HG02642 (cell line): ENCODE measurements at regions not wholly inside any gene's neighbourhood (a gene's known extent, or its start where the extent isn't known, plus 50 kb on each side); places are given as distances from the start of the nearest gene placed in this dataset.

ENCODE experiments used
- ATAC-seq: cut with Tn5 transposase; IDR thresholded peaks from one replicate; pipeline ENCODE4 v1.9.1; 2021; ENCODE audit warnings: mild to moderate bottlenecking; ENCODE audit not compliant: unreplicated experiment, poor library complexity

DNA sequence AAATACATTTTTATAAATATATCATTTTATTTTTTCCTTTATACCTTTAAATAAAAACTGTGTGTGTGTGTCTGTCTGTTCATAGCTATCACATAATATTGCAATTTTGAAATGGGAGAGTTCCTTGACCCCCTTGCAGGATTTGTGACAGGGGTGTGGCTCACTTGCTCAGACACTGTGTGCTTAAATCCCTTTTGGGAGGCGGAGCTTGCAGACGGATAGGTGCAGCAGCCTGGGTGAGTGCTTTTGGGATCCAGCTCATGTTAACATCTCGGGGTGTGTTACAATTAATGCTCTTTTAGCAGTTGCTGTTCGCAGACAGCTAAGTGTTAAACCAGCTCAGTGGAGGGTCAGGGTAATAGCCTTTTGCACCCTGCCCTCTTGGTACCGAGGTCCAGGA, 459.8 kb downstream of the IPMK start:
- ATAC-seq, result no peak

DNA sequence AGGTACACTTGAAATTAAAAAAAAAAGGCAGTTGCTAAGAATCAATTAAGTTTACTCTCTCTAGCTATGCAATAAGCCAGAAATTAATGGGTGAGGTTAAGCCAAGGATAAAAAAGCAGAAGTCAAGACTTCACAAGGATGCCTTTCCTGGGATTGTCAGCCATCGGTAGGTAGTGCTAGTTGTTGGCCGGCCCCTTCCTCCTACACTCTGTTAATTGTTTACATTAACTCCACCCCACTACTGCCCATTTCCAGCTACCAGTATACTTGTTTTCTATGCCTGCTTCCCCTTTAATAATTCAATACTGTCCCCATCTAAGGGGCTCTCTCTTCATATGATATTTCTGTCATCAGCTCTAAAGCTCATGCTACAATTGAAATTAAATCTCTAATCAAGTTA, 461.0 kb downstream of the IPMK start:
- ATAC-seq, result no peak

DNA sequence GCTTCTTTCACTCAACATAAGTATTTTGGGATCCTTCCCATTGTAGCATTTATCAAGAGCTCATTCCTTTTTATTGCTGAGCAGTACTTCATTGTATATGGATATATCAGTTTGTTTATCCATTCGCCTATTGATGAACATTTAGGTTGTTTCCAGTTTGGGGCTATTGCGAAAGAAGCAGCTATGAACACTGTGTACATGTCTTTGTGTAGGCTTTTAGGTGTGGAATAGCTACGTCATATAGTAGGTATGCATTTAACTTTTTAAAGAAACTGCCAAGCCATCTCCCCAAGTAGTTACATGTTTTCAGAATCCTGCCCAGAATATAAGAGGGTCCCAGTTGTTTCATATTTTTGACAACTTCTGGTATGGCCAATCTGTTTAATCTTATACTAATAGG, 468.1 kb downstream of the IPMK start:
- no peak for ATAC-seq

DNA sequence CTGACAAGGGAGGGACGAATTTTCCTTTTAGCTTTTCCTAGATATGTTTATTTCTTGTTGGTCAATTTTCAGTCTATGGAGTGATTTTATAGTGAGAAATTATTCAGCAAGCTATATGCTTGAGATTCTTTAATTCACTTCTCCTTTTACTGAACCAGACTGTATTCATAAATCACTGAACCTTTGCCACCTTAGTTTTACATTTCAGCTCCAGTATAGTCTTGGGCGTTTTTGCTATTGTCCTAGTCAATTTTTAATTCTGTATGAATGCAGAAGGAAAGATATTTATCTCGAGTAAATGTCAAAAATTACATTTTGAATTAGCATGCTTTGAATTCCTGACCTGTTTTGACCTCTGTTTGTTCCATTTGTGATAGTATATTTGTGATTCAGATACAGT, 468.9 kb downstream of the IPMK start:
- ATAC-seq, result no peak

DNA sequence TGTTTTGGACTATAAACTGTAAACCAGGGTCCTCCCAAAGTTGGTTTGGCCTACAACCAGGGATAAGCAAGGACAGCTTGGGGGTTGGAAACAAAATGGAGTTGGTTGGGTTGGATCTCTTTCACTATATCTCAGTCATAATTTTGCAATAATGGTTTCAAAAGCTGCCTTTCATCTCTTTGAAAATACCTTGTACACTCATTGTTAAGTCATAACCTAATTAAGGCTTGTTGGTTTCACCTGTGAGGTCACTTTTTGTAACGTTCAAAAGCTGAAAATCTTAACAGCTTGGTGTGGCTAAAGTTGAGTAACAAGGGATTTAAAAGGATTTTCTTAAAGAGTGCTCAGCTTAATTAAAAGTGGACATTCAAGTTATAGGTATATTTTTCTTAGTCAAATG, 476.1 kb downstream of the IPMK start:
- no peak for ATAC-seq

DNA sequence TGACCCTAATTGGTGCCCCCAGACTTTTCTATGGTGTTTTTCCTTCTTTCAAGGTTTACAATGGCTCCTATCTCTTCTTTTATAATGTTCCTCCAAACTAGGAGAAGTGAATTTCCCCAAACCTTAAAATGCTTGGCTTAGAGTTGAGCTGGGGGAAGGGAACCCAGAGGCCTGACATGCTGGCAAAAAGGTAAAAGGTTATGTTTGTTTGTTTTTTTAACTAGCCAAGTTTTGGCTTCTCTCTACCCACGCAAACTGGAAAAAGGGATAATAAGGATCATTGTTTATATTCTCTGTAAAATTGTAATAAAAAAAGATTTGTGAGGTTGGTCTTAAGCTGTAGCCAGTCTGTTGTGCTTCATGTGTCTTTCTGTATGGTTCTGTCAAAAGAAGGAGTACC, 477.0 kb downstream of the IPMK start:
- no peak for ATAC-seq

DNA sequence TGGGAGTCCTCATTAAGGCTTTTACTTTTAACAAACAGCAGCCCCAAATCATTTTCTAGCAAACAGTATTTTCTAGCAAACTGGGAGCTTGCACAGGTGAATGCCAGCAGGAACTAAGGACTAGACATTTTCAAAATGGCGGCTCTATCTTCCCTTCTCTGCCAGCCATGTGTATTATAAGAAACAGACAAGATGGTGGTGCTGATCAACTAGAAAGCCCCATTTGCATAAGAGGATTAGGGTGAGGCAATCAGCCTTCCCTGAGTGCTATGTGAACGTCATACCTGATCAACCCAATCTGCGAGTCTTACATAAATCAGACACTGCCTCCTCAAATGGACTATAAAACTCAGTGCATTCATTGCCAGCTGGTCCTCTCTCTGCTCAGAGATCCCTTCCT, 479.6 kb downstream of the IPMK start:
- ATAC-seq, result no peak

DNA sequence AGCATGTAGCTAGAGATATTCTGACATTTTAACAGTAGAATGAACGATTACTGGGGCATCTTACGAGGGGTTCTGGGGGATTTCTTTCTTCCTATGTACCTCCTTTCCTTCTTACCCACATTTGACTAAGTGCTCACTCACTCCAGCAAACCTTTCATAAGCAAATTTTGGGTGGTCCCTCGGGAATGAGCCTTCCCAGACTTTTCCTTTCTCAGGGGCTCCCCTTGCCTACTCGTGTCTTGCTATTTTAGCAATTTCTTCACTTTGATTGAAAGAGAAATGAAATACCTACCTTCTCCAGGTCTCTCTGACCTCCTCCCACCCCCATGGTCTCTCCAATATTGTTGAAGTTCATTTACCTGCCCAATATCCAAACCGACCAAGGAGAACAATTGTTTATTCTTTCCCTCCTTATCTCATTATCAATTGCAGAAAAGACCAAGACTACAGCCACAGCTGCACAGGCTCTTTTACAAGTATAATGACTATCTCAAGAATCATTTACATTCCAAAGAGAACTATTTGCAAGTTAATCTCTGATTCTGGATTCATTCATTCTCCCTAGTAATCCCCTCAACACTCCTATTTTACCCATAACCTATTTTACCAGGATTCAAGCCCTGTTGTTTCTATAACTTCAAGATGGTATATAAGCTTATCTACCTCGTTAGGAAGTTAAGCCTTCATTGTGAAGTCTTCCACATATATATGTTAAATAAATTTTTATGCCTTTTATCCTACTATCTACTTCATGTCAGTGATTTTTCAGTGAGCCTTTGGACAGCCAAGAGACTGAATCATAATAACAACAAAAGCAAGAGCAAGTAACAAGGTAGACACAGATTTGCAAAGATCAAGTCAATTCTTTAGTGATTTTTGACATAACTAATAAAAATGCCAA, 480.6 kb downstream of the IPMK start:
- no peak for ATAC-seq

DNA sequence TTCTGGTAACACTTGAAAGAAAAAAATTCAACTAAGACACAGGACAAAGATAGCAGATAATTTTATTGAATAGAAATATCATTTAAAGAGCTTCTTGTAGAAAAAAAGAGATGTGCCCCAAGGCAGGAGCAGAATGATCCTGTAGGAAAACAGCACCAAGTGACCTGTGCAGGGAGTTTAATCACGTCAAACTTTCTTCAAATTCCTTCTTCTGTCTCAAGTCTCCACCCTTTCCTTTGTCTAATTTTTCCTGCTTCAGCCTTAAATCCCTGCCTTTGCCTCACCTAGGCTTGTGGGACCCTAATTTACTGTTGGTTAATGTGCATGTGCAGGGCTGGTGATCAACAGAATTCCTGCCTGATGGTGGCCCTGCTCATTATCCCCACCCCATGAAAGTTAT, 481.4 kb downstream of the IPMK start:
- ATAC-seq, result no peak

DNA sequence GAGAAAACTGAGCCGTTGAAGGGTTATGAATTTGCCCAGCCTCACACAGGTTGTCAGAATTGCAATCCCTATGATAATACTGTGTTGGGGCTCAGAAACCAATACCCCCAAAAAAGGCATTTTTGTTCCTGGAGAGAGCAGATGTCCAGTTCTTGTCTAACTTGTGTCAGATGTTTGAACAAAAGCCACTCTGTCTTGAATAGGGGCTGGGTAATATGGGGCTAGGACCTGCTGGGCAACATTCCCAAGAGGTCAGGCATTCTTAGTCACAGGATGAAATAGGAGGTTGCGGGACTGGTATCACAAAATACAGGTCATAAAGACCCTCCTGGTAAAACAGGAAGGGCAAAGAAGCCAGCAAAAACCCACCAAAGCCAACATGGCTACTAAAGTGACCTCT, 482.1 kb downstream of the IPMK start:
- no peak for ATAC-seq

DNA sequence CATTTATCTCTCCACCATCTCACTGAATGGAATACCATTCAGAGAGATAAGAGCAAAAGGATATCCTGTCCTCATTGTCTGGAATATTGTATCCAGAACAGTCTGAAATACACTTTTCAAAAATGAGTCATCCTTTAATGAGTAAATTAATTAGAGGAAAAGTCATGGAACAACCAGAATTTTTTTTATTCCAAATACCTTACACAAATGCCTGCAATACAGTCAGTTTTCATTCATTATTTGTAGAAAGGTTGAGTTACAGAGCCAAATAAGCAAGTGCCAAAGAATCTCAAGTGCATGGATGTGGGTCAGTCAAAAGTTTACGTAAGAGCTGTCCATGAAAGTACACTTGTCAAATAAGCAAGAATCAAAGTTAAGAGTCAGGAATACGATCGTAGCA, 482.6 kb downstream of the IPMK start:
- no peak for ATAC-seq

DNA sequence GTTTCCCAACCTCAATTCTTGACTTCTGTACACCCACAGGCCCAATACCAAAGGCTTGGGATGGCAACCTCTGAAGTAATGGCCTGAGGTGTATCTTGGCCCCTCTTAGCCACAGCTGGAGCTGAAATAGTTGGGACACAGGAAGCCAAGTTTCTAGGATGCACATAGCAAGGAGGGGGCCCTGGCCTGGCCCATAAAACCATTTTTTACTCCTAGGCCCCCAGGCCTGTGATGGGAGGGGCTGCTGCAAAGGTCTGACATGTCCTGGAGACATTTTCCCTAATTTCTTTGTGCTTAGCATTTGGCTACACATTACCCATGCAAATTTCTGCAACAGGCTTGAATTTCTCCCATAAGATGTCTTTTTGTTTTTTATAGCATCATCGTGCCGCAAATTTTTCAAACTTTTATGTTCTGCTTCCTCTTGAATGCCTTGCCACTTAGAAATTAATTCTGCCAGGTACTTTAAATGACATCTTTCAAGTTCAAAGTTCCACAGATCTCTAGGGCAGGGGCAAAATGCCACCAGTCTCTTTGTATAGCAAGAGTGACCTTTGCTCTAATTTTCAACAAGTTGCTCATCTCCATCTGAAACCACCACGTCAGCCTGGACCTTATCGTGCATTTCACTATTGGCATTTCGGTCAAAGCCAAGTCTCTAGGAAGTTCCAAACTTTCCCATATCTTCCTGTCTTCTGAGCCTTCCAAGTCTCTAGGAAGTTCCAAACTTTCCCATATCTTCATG, 490.8 kb downstream of the IPMK start:
- no peak for ATAC-seq

DNA sequence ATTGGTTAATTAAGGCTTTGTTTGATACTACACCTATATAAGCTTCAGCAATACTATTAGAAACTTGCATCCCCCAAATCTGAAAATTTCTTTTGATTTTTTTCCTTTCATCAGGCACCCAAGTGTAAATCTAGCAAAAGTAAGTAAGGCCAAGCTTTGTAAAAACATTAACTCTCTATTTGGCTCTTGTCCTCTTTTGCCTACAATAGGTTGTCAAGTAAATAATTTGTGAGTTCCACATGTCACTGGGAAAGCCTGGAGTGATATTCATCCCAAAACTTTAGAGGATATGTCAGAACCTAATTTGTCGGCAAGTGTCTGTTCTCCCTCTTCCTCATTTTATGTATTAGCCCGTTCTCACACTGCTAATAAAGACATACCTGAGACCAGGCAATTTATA, 492.4 kb downstream of the IPMK start:
- no peak for ATAC-seq

DNA sequence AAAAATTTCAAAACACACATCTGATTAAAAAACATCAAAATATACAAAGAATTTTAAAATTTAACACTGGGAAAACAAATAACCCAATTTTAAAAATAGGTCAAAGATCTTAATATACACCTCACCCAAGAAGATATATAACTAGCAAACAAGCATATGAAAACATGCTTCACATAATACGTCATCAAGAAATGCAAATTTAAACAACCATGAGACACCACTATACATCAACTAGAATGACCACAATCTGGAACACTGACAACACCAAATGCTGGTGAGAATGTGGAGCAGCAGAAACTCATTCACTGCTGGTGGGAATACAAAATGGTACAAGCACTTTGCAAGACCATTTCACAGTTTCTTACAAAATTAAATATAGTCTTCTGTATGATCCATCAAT, 498.4 kb downstream of the IPMK start:
- ATAC-seq, result no peak

DNA sequence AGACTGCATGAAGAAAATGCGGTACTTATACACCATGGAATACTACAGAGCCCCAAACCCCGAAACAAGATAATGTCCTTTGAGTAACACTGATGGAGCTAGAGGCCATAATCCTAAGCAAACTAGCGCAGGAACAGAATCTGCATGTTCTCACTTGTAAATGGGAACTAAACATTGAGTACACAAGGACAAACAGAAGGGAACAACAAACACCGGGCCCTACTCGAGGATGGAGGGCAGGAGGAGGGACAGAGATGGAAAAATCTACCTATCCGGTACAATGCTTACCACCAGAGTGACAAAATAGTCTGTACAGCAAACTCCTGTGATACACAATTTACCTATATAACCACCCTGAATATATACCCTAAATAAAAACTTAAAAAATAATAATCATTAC, 507.9 kb downstream of the IPMK start:
- no peak for ATAC-seq

DNA sequence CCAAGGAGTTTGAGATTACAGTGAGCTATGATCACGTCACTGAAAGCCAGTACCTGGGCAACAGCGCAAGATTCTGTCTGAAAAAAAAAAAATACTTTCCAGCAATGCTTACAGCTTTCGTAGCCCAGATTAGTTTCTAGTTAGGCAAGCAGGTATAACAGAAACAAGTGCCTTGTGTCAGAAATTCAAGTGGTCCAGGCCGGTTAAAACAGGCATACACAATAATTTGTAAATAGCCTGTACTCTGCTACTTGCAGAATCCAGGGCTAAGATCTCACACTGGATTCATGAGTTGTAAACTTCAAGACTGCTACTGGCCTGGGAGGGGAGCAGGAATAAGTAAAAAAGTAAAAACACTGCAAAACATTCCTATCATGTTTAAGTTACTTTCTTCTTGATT, 512.9 kb downstream of the IPMK start:
- no peak for ATAC-seq

DNA sequence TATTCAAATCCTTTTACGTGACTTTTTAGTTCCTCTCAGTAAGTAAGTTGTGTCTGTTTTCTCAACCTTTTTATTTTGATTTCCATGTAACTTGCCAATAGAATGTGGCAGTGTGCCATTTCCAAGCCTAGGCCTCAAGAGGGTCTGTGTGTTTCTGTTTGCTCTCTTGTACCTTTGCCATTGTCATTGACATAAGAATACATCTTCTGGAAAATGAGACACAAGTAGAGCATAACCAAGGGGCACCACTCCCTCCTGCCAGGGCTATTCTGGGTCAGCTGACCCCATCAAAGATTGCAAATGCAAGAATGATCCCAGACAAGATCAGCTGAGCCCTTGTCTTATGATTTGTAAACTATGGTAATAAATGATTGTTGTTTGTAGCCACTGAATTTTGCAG, 524.0 kb downstream of the IPMK start:
- no peak for ATAC-seq

DNA sequence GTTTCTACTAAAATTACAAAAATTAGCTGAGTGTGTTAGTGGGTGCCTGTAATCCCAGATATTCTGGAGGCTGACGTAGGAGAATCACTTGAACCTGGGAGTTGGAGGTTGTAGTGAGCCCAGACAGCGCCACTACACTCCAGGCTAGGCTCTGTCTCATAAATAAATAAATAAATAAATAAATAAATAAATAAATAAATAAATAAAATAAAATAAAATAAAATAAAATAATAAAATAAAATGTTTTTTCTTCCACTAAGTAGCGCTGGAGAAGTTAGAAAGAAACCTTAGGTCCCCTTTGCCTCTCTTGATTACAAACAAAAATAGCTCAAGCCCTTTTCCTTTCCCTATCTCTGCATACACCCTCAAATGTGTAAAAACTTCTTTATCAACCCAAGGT, 525.9 kb downstream of the IPMK start:
- no peak for ATAC-seq

DNA sequence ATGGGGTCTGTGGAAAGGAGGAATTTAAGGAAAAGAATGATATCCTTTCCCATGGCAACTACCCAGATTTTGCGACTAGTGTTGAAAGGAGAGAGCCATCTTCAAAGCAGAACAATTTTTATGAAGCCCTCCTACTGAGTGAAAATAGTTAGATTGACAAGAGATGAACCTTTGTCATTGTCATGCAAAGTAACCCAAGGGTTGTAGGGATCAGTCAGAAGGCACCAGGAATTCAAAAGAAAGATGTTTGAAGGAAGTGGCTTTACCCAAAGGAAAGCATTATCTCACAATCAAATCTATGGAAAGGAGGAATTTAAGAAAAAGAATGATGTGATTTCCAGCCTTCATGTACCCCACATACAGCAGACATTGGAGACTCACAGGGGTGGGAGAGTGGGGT, 544.4 kb downstream of the IPMK start:
- ATAC-seq, result no peak

DNA sequence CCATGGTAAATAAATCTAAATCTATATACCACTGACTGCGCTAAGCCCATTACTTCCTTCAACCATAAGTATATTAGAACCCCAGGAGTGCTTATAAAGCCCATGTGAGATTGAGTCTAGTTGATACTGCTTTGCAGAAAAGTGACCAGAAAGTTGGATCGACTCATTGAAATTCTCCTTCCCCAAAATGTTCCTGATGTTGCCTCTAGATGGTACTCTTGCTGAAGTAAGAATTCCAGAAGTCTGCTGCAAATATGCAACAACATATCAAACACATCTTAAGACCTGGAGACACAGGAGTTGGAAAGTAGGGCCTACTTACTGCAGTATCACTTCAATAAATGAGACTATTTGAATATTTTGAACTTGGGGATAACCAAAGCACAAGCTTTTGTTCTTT, 550.8 kb downstream of the IPMK start:
- ATAC-seq, result no peak

DNA sequence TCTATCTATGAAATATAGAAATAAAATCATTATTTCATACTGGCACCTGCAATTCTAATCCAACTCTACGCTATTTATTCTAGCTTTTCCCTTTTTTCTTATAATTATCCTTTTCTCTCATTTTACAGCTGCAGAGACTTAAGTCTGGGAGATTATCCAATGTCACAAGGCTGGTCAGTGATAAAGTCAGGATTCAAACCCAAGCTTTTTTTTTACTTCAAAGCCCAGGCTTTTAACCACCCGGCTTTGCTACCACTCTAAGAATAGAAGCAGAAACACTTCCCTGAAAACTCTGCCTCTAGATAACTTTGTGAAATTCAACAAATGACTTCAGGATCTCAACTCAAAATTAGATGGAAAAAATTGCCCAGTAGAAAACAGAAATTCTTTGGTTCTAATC, 552.5 kb downstream of the IPMK start:
- ATAC-seq, result no peak

DNA sequence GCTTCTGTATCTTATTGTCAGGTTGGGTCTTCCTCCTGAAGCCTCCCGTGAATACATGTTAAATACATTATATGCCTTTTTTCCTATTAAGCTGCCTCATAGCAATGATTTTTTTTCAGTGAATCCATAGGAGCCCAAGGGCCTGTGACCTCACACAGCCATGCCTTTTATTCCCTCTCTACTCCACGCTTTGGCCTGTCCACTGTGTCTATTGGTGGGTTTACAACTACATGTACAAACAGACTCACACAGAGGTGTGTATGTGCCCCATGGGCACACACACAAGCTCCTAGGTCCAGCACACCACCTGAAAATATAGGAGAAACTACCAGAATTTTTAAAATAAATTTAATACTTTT, 560.4 kb downstream of the IPMK start:
- ATAC-seq, result no peak
